BLaER1 treated with 17β-estradiol and CSF1 and Interleukin-3, amounts not matched to agents 10 nM and 100 nM (cell line): ENCODE measurements at regions not wholly inside any gene's neighbourhood (a gene's known extent, or its start where the extent isn't known, plus 50 kb on each side); places are given as distances from the start of the nearest gene placed in this dataset.
"Not testable (repeated sequence)": the region's sequence is repeated elsewhere in the genome, so short reads cannot be mapped to it uniquely, and the experiment has no call there.

ENCODE experiments used
- H3K27ac ChIP-seq, 11 experiments: shearing (Covaris generic); formaldehyde crosslinking; 2 replicates each; pipeline ENCODE4 v1.8.1; 2022
- H3K27me3 ChIP-seq, 11 experiments: shearing (Covaris generic); formaldehyde crosslinking; 2 replicates each; pipeline ENCODE4 v1.8.1; 2022
- H3K36me3 ChIP-seq, 11 experiments: shearing (Covaris generic); formaldehyde crosslinking; 2 replicates each; pipeline ENCODE4 v1.8.1; 2022
- H3K4me1 ChIP-seq, 10 experiments: shearing (Covaris generic); formaldehyde crosslinking; 2 replicates each; pipeline ENCODE4 v1.8.1; 2022
- H3K4me2 ChIP-seq, 11 experiments: shearing (Covaris generic); formaldehyde crosslinking; 2 replicates each; pipeline ENCODE4 v1.8.1; 2022
- H3K4me3 ChIP-seq, 10 experiments: shearing (Covaris generic); formaldehyde crosslinking; 2 replicates each; pipeline ENCODE4 v1.8.1; 2022
- H3K9ac ChIP-seq, 11 experiments: shearing (Covaris generic); formaldehyde crosslinking; 2 replicates each; pipeline ENCODE4 v1.8.1; 2022
- H3K9me3 ChIP-seq, 11 experiments: shearing (Covaris generic); formaldehyde crosslinking; replicated peaks in 1 of 11; 2 replicates each; pipeline ENCODE4 v1.8.1; 2022
- H4K20me1 ChIP-seq, 11 experiments: shearing (Covaris generic); formaldehyde crosslinking; 2 replicates each; pipeline ENCODE4 v1.8.1; 2022
- Cebpa-rat ChIP-seq, 11 experiments: shearing (Covaris generic); IDR thresholded peaks; 2 replicates each; pipeline ENCODE4 v1.8.1; 2022

- Histone ChIP-seq H3K4me1 (peaks cover 0 to 4% (median 0%) of the 10 kb centered on the region in 10 experiments; a peak in 1 of 20 replicates), H3K36me3 (no peaks in the 10 kb centered on the region; a peak in 1 of 22 replicates), H4K20me1 (no peaks in the 10 kb centered on the region), H3K4me3 (no peak overlapping the region), H3K27me3 (no peaks in the 10 kb centered on the region), H3K4me2 (no peak overlapping the region), H3K27ac (no peak overlapping the region), H3K9me3 (peaks cover 11 to 27% (median 14%) of the 10 kb centered on the region in 11 experiments), H3K9ac (no peak overlapping the region)
- no peak for TF ChIP-seq Cebpa-rat (IDR thresholded peaks at IDR 0.05)
Observed at GRCh38 chr12:131192951-131193350, 239.2 kb downstream of the ADGRD1 start.

- Histone ChIP-seq H3K4me2 (no peak overlapping the region), H4K20me1 (no peaks in the 10 kb centered on the region), H3K4me1 (no peaks in the 10 kb centered on the region), H3K9me3 (peaks cover 0 to 14% (median 2%) of the 10 kb centered on the region in 11 experiments; a peak in 17 of 22 replicates), H3K36me3 (no peaks in the 10 kb centered on the region), H3K27me3 (no peaks in the 10 kb centered on the region), H3K27ac (no peak overlapping the region), H3K4me3 (no peak overlapping the region), H3K9ac (no peak overlapping the region)
- no peak for TF ChIP-seq Cebpa-rat (IDR thresholded peaks at IDR 0.05)
Observed at GRCh38 chr12:131194166-131194565, 240.5 kb downstream of the ADGRD1 start.

GRCh38 chr12:131195796-131196195 lies 242.1 kb downstream of the ADGRD1 start:
- no peak overlapping the region for H3K9ac ChIP-seq
- H3K4me2 ChIP-seq: no peak overlapping the region
- no peaks in the 10 kb centered on the region for H3K27me3 ChIP-seq
- no peaks in the 10 kb centered on the region for H3K36me3 ChIP-seq
- no peaks in the 10 kb centered on the region for H3K4me1 ChIP-seq
- H4K20me1 ChIP-seq: no peaks in the 10 kb centered on the region
- peaks cover 0 to 10% (median 4%) of the 10 kb centered on the region in 11 experiments; a peak in 7 of 22 replicates for H3K9me3 ChIP-seq
- TF ChIP-seq Cebpa-rat (IDR thresholded peaks at IDR 0.05): no peak
- H3K27ac ChIP-seq: no peak overlapping the region
- H3K4me3 ChIP-seq: no peak overlapping the region

- no peak for TF ChIP-seq Cebpa-rat (IDR thresholded peaks at IDR 0.05)
- no peaks in the 10 kb centered on the region for H4K20me1 ChIP-seq
- no peaks in the 10 kb centered on the region for H3K4me1 ChIP-seq
- no peak overlapping the region for H3K4me2 ChIP-seq
- H3K27ac ChIP-seq: no peak overlapping the region
- H3K9me3 ChIP-seq: peaks cover 0 to 10% (median 4%) of the 10 kb centered on the region in 11 experiments; a peak in 7 of 22 replicates
- no peak overlapping the region for H3K9ac ChIP-seq
- no peaks in the 10 kb centered on the region for H3K36me3 ChIP-seq
- H3K4me3 ChIP-seq: no peak overlapping the region
- H3K27me3 ChIP-seq: no peaks in the 10 kb centered on the region
Observed at GRCh38 chr12:131196220-131196619, 242.5 kb downstream of the ADGRD1 start.

GRCh38 chr12:131197490-131197889 lies 243.8 kb downstream of the ADGRD1 start:
- H3K4me3 ChIP-seq: no peak overlapping the region
- no peak overlapping the region for H3K9ac ChIP-seq
- H3K36me3 ChIP-seq: no peaks in the 10 kb centered on the region
- H3K4me1 ChIP-seq: peaks cover 0 to 3% (median 1%) of the 10 kb centered on the region in 10 experiments; a peak in 3 of 20 replicates
- no peak overlapping the region for H3K4me2 ChIP-seq
- no peak for TF ChIP-seq Cebpa-rat (IDR thresholded peaks at IDR 0.05)
- no peaks in the 10 kb centered on the region for H4K20me1 ChIP-seq
- no peaks in the 10 kb centered on the region for H3K27me3 ChIP-seq
- peaks cover 0 to 10% (median 4%) of the 10 kb centered on the region in 11 experiments; a peak in 7 of 22 replicates for H3K9me3 ChIP-seq
- H3K27ac ChIP-seq: no peak overlapping the region

- no peak overlapping the region for H3K4me2 ChIP-seq
- H3K27ac ChIP-seq: no peak overlapping the region
- H3K4me1 ChIP-seq: peaks cover 0 to 19% (median 3%) of the 10 kb centered on the region in 10 experiments; a peak in 8 of 20 replicates
- H3K4me3 ChIP-seq: no peak overlapping the region
- H4K20me1 ChIP-seq: no peaks in the 10 kb centered on the region
- no peaks in the 10 kb centered on the region for H3K27me3 ChIP-seq
- peaks cover 0 to 4% (median 2%) of the 10 kb centered on the region in 11 experiments; a peak in 6 of 22 replicates for H3K9me3 ChIP-seq
- no peak for TF ChIP-seq Cebpa-rat (IDR thresholded peaks at IDR 0.05)
- H3K36me3 ChIP-seq: no peaks in the 10 kb centered on the region
- H3K9ac ChIP-seq: no peak overlapping the region
Observed at GRCh38 chr12:131199221-131199620, 245.5 kb downstream of the ADGRD1 start.

GRCh38 chr12:131201912-131202311 lies 248.2 kb downstream of the ADGRD1 start:
- not testable (repeated sequence) for H3K36me3 ChIP-seq, H4K20me1 ChIP-seq, H3K9me3 ChIP-seq, H3K9ac ChIP-seq, H3K4me3 ChIP-seq, H3K27me3 ChIP-seq, H3K4me2 ChIP-seq, H3K27ac ChIP-seq
- H3K4me1 ChIP-seq: peaks cover 0 to 35% (median 11%) of the 10 kb centered on the region in 10 experiments; a peak in 12 of 20 replicates

GRCh38 chr12:131202592-131203378 lies 249.1 kb downstream of the ADGRD1 start:
- Histone ChIP-seq H3K27ac (no peak overlapping the region), H3K9ac (no peak overlapping the region), H3K4me3 (no peak overlapping the region), H3K27me3 (no peaks in the 10 kb centered on the region), H3K9me3 (peaks cover 0 to 4% (median 0%) of the 10 kb centered on the region in 11 experiments; a peak in 2 of 22 replicates), H3K36me3 (no peaks in the 10 kb centered on the region), H3K4me1 (peaks cover 0 to 40% (median 11%) of the 10 kb centered on the region in 10 experiments; a peak in 12 of 20 replicates), H4K20me1 (no peaks in the 10 kb centered on the region), H3K4me2 (no peak overlapping the region)
- no peak for TF ChIP-seq Cebpa-rat (IDR thresholded peaks at IDR 0.05)

GRCh38 chr12:131203666-131204415 lies 250.1 kb downstream of the ADGRD1 start:
- Histone ChIP-seq H3K4me1 (peaks cover 0 to 40% (median 11%) of the 10 kb centered on the region in 10 experiments; a peak in 13 of 20 replicates), H3K36me3 (no peaks in the 10 kb centered on the region), H4K20me1 (no peaks in the 10 kb centered on the region), H3K4me3 (no peak overlapping the region), H3K27ac (no peak overlapping the region), H3K4me2 (peak overlapping the region in 3 of 11 experiments; percentile 19 to 40 (median 36); a peak in 3 of 22 replicates), H3K27me3 (no peaks in the 10 kb centered on the region), H3K9ac (no peak overlapping the region), H3K9me3 (peaks cover 0 to 4% (median 0%) of the 10 kb centered on the region in 11 experiments; a peak in 1 of 22 replicates)
- no peak for TF ChIP-seq Cebpa-rat (IDR thresholded peaks at IDR 0.05)
